OCI-LY7 (cell line): ENCODE measurements at regions not wholly inside any gene's neighbourhood (a gene's known extent, or its start where the extent isn't known, plus 50 kb on each side); places are given as distances from the start of the nearest gene placed in this dataset.

ENCODE experiments used
- BruUV-seq: library from RNA; stranded (reverse); fragments of 400-500 nt; replicated peaks from 2 replicates; lab custom pipeline; 2021; lab: Mats Ljungman, UMichigan
- CTCF ChIA-PET: fragments of 300-600 bp; sonication (Branson Sonifier 250); formaldehyde crosslinking; loops from one replicate; lab custom pipeline; 2022; ENCODE audit warnings: antibody characterized with exemption; ENCODE audit not compliant: unreplicated experiment; lab: Charles Lee
- POLR2A ChIA-PET: fragments of 300-600 bp; sonication (Branson Sonifier 250); formaldehyde crosslinking; loops from one replicate; lab custom pipeline; 2022; ENCODE audit warnings: antibody characterized with exemption; lab: Charles Lee
- DNase-seq: peaks from one replicate; pipeline ENCODE4 v3.0.0-alpha.2; 2015; ENCODE audit warnings: low spot score
- H2AFZ ChIP-seq: fragments of 200-600 bp; sonication (generic), shearing (Covaris generic); 2 replicates; pipeline ENCODE4 v1.6.1; 2014; ENCODE audit warnings: mild to moderate bottlenecking, antibody characterized with exemption, low read length, moderate library complexity
- H3K27ac ChIP-seq: fragments of 200-600 bp; sonication (generic); 2 replicates; pipeline ENCODE4 v1.5.1; 2014; ENCODE audit warnings: mixed run types, low read depth, mild to moderate bottlenecking, moderate library complexity, low read length, inconsistent platforms; ENCODE audit not compliant: poor library complexity, severe bottlenecking
- H3K36me3 ChIP-seq: fragments of 200-600 bp; sonication (generic); 2 replicates; pipeline ENCODE4 v1.6.1; 2014; ENCODE audit warnings: mild to moderate bottlenecking, antibody characterized with exemption, low read length, moderate library complexity, mixed read lengths; ENCODE audit not compliant: insufficient read depth
- H3K4me1 ChIP-seq: fragments of 200-600 bp; sonication (generic); 2 replicates; pipeline ENCODE4 v1.5.1; 2014; ENCODE audit warnings: mild to moderate bottlenecking, low read length; ENCODE audit not compliant: insufficient read depth, poor library complexity, severe bottlenecking
- H3K4me2 ChIP-seq: fragments of 200-600 bp; sonication (generic); 2 replicates; pipeline ENCODE4 v1.6.1; 2014; ENCODE audit warnings: mild to moderate bottlenecking, low read length
- H3K4me3 ChIP-seq: fragments of 200-600 bp; sonication (generic); 2 replicates; pipeline ENCODE4 v1.5.1; 2014; ENCODE audit warnings: mild to moderate bottlenecking, low read depth, low read length; ENCODE audit not compliant: poor library complexity, severe bottlenecking
- H3K79me2 ChIP-seq: fragments of 200-600 bp; sonication (generic); 2 replicates; pipeline ENCODE4 v1.6.1; 2016; ENCODE audit warnings: low read depth, mild to moderate bottlenecking, low read length, moderate library complexity, mixed read lengths; ENCODE audit not compliant: insufficient read depth
- H3K9me2 ChIP-seq: fragments of 200-600 bp; sonication (generic); 2 replicates; pipeline ENCODE4 v1.6.1; 2016; ENCODE audit warnings: mild to moderate bottlenecking, low read length, mixed read lengths; ENCODE audit not compliant: insufficient read depth
- H3K9me3 ChIP-seq: fragments of 200-600 bp; sonication (generic); 2 replicates; pipeline ENCODE4 v1.6.1; 2014; ENCODE audit warnings: mild to moderate bottlenecking, mixed run types, low read length, mixed read lengths
- H4K20me1 ChIP-seq: fragments of 200-600 bp; sonication (generic); 2 replicates; pipeline ENCODE4 v1.6.1; 2014; ENCODE audit warnings: mild to moderate bottlenecking, antibody characterized with exemption, low read length, moderate library complexity, mixed read lengths; ENCODE audit not compliant: insufficient read depth
- CTCF ChIP-seq: fragments of 200-600 bp; sonication (generic); conservative IDR thresholded peaks from 2 replicates; pipeline ENCODE4 v1.5.1; 2014; ENCODE audit warnings: mild to moderate bottlenecking, antibody characterized with exemption, low read length, moderate library complexity, mixed read lengths
- EZH2phosphoT487 ChIP-seq: fragments of 200-600 bp; sonication (generic); IDR thresholded peaks from 2 replicates; pipeline ENCODE4 v1.6.1; 2018; ENCODE audit warnings: low read depth, borderline replicate concordance, mild to moderate bottlenecking, mixed run types, antibody characterized with exemption, low read length, moderate library complexity, mixed read lengths
- intact Hi-C: fragments of 100-400 bp; cut with micrococcal nuclease; formaldehyde crosslinking; loops from one replicate; pipeline ENCODE4 v1.10.0; 2022; ENCODE audit not compliant: unreplicated experiment

DNA sequence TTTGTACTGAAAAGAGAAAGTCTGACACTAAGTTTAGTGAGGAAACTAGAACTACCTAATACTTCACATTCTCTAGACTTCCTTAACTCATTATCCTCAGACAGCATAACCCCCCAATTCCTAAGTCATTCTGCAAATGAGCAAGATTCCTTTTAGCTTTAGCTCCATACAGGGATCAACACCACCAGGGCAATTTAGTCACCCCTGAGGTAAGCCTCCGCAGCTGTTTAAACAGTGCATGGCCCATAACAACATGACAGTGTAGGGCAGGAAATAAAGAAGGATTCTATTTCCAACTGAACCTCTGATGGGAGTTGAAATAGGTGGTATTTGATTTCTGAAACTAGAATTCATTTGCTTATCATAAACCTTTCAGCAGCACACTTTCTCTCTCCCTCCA, 112.8 kb upstream of the DKK2 start:
- POLR2A ChIA-PET: no interaction called here
- DNase-seq: no peak
- Histone ChIP-seq H2AFZ (no peak overlapping the region), H4K20me1 (no peaks in the 10 kb centered on the region), H3K27ac (no peak overlapping the region), H3K9me2 (no peaks in the 10 kb centered on the region), H3K36me3 (no peaks in the 10 kb centered on the region), H3K4me3 (no peak overlapping the region), H3K4me1 (no peaks in the 10 kb centered on the region), H3K4me2 (no peak overlapping the region), H3K9me3 (no peaks in the 10 kb centered on the region), H3K79me2 (no peaks in the 10 kb centered on the region)
- CTCF ChIA-PET: no interaction called here
- TF ChIP-seq CTCF (no peak), EZH2phosphoT487 (no peak)
- intact Hi-C loops: no loop called here
- no TSS peak for BruUV-seq

DNA sequence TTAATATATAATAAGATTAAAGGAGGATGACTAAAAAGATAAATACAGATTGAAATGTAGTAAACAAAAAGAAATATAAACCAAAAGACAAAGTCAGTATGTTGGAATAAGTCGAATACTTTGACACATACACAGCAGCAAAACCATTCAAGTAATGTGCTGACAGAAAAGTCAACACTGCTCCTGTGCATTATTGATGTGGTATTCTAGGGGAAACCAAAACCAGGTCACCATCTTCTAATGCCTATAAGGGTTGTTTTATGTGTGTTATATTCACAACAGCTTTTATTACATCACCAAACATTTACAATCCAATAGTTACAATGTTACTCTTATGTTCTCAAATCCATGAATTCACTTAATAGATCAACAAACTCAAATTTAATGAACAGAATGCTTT, 111.8 kb upstream of the DKK2 start:
- no TSS peak for BruUV-seq
- Histone ChIP-seq H2AFZ (no peak overlapping the region), H4K20me1 (no peaks in the 10 kb centered on the region), H3K4me2 (no peak overlapping the region), H3K27ac (no peak overlapping the region), H3K4me3 (no peak overlapping the region), H3K36me3 (no peaks in the 10 kb centered on the region), H3K4me1 (no peaks in the 10 kb centered on the region), H3K79me2 (no peaks in the 10 kb centered on the region), H3K9me3 (no peaks in the 10 kb centered on the region), H3K9me2 (no peaks in the 10 kb centered on the region)
- intact Hi-C loops: no loop called here
- ChIA-PET POLR2A (no interaction called here), CTCF (no interaction called here)
- DNase-seq: no peak
- no peak for TF ChIP-seq CTCF
- TF ChIP-seq EZH2phosphoT487: no peak

DNA sequence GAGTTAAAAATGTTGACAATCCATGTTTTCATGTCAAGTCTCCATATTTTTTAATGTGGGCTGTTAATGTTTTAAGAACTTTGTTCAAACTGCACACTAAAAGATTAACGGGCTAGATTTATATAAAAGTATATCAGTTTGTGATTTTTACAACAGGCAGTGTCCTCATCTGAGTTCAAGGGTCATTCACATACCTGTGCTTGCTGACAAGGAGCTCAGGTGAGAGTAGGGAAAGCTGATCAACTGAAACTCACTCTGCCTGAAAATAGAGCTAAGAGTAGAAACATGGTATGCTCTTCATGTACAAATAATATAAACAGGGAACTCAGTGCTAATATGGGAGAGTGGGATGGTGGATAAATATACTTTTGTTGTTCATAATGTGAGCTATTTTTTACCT, 102.3 kb upstream of the DKK2 start:
- H3K36me3 ChIP-seq: no peaks in the 10 kb centered on the region
- no peak overlapping the region for H3K27ac ChIP-seq
- no peaks in the 10 kb centered on the region for H4K20me1 ChIP-seq
- H3K4me3 ChIP-seq: no peak overlapping the region
- POLR2A ChIA-PET: interaction anchor here (0.7 kb wide), 1 partner anchor 67 kb away, joined by 3 read pairs; no protein-coding TSS in a partner anchor
- H3K79me2 ChIP-seq: no peaks in the 10 kb centered on the region
- DNase-seq: no peak
- TF ChIP-seq CTCF (no peak), EZH2phosphoT487 (no peak)
- no TSS peak for BruUV-seq
- no peak overlapping the region for H2AFZ ChIP-seq
- H3K4me2 ChIP-seq: no peak overlapping the region
- H3K9me2 ChIP-seq: no peaks in the 10 kb centered on the region
- CTCF ChIA-PET: no interaction called here
- no peaks in the 10 kb centered on the region for H3K9me3 ChIP-seq
- H3K4me1 ChIP-seq: no peaks in the 10 kb centered on the region
- intact Hi-C loops: no loop called here
